GM18951 (cell line): ENCODE measurements at regions not wholly inside any gene's neighbourhood (a gene's known extent, or its start where the extent isn't known, plus 50 kb on each side); places are given as distances from the start of the nearest gene placed in this dataset.

Experiments used
- POLR2A ChIP-seq: IDR thresholded peaks from 4 replicates; pipeline ENCODE4 v1.6.1; 2011; ENCODE audit warnings: mild to moderate bottlenecking; ENCODE audit not compliant: insufficient read length, insufficient read depth; ENCODE audit errors: extremely low read depth
- in situ Hi-C: fragments of 300-500 bp; cut with MboI; formaldehyde crosslinking; loops from one replicate; pipeline ENCODE4 v1.12.0; 2022; ENCODE audit warnings: low sequenced_read_pairs, mixed read lengths, inconsistent platforms; ENCODE audit not compliant: unreplicated experiment

DNA sequence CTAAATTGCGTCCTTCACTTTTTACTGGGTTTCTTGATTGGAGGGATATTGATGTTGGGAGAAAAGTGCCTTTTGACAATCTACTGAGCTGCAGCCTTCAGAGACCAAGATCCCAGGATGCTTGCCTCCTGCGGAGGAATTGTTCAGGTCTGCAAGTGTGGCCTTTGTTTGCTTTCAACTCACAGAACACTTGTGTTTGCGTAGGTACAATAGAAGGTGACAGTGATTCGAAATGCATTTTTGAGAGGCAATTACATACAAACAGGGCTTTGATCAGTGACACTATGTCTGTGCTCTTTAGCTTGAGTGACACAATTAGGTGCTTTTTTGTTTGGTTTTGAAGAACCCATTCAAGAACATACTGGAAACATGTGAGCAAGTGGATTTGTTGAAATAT is 600.6 kb downstream of the QKI start:
- in situ Hi-C loops, result no loop called here
- no peak for TF ChIP-seq POLR2A

DNA sequence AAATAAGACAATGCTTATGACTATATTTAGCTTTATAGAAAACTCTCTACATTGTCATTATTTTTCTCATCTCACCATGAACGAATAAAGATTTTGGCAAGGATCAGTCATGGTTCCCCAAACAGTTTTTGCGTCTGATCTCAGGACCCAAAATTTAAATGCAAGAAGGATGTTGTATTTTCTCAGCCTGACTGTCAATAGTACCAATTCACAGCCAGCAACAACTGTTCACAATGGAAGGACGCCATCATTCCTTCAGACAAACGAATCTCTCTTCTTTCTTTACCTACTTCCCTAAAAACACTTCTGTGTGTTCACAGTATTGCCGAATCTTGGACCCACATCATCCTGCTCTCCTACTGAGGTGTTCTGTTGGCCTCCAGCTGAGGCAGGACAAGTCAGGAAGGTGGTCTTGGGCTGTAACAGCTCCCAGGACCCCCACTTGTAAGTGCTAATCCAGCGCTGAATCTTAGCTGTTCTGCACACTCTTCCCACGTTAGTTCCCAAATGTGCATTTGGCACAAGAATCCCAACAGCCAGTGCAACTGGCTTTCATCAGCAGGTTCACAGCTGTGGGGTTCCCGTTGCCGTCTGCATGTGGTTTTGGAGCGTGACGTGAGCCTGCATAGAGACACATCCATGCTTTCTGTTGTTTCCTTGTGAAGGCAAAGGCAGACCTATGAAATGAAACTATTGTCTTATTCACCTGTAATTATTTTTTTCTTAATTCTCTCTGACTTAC is 600.0 kb downstream of the QKI start:
- in situ Hi-C loops, result no loop called here
- no peak for TF ChIP-seq POLR2A

DNA sequence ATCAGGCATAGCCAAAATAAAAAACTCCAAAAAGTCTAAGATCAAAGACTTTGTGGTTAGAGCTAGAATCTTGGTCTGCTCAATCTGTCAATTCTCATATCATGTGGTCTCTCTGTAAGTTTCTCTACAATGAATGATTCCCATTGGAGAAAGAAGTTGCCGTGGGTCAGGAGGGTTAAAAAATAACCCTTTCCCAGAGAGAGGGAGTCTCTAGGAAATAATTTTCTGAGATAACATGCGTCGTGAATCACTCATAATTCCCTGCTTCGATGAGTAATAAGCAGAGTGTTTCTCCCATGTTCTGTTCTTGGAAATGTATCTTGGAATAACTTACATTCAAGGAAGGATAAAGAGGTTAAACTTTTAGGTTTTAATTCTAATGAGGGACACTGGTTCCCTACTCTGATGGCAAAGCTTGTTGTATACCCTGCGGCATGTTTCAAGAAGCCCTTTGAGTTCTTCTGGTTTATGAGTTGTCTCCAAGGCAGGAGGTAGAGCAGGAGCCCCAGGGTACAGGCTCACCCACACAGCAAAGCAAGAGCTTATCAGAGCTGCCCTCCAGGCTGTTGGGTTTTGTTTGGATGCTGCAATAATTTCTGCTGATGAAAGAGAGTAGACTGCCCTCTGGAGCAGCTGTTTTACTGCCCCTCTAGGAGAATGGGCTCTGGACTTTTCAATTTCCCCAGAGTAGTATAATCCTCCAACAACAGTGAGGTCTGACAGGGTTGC is 599.1 kb downstream of the QKI start:
- no peak for TF ChIP-seq POLR2A
- in situ Hi-C loops, result no loop called here

DNA sequence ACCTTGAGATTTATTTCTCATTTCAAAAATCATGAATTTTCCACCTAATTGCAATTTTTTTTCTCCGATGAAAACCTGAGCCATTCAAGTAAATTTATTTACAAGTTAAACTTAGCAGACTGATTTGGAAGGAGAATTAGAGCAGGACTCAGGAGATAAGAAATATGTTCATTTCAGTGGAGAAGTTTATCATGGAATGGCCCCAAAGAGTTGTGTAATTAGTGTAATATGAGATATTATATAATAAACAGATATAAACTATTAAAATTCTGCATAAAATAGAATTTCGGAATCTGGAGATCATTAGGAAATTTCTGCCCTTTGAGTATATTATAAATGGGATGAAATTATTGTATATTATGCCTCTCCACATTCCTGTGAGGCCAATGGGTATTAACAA is 596.8 kb downstream of the QKI start:
- in situ Hi-C loops, result no loop called here
- TF ChIP-seq POLR2A, result no peak

DNA sequence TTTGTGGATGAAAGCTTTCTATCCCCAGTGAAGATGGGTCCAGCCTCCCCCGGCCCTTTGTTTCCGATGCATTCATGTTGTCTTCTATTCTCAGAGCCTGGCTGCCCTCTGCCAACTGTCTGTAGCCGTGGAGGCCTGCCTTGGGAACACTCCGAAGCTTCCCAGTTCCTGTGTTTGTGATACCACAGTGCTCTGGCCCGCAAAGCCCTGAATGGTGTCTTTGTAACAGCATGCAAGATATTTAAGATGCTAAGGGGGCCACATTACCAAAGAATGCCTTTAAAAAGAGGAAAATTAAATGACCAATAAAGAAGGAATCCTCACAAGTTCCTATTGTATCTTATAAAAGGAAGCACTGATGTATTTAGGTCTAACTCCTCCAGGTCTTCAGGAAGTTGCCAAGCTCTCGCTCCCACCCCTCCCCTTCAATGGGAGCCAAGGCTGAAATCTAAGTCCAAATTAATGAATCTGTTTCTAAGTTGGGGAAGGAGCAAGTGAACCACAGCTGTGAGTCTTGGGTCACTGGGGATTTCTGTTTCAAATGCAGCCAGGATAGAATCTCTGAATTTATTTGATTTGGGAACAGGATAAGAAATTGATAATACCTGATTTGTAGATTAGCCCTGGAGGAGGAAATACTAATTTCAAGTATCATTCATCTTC is 596.1 kb downstream of the QKI start:
- no peak for TF ChIP-seq POLR2A
- in situ Hi-C loops, result no loop called here

DNA sequence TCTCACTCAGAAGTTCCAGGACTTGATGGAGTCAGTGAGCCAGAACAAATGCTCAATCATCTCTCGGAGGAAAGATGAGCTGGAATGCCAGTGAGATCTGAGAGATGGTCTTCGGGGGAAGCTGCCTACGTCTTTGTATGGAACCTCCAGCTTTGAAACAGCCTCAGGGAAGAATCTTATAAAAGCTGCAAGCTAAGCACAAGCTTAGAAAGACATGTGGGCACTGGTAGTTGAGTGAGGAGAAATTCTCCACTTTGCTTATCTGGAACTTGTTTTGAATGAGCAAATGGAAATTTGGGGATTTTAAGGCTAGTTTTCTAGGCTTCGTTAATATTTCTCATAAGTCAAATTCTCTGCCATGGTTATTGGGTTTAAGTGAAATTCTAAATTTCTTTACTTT is 594.4 kb downstream of the QKI start:
- in situ Hi-C loops, result no loop called here
- no peak for TF ChIP-seq POLR2A

DNA sequence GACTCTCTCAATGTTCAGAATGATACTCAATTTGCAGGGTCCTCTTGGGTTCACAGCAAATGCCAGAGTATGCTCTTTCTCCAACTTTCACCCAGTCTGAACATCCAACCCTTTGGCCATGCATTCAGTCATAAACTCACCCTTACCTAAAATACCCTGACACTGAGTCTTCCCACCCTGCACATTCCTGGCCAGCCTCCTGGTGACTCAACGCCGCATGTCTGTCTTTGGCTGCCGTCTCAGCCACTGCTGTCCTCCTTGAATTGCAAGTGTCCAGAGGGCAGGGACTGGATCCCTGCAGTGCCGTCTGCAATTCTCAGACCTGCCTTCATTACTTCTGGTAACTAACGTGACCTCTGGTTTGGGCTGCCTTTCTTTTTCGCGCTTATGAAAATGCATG is 593.4 kb downstream of the QKI start:
- no peak for TF ChIP-seq POLR2A
- in situ Hi-C loops, result no loop called here

DNA sequence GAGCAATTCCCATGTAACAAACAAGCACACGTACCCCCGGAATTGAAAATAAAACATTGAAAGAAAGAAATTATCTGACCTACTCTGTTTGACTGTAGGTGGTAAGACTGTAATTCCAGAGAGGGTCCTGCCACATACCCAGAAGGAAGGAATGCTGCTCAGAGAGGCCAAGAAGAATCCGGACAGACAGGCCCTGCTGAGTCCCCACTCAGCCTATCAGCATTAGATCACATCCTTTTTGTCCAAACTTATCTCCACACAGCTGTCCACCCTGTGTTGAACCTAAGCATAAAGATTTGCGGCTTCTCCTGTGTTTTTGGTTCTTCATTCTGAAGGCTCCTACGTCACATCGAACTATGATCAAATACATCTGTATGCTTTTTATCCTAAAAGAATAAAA is 591.9 kb downstream of the QKI start:
- no peak for TF ChIP-seq POLR2A
- in situ Hi-C loops, result no loop called here

DNA sequence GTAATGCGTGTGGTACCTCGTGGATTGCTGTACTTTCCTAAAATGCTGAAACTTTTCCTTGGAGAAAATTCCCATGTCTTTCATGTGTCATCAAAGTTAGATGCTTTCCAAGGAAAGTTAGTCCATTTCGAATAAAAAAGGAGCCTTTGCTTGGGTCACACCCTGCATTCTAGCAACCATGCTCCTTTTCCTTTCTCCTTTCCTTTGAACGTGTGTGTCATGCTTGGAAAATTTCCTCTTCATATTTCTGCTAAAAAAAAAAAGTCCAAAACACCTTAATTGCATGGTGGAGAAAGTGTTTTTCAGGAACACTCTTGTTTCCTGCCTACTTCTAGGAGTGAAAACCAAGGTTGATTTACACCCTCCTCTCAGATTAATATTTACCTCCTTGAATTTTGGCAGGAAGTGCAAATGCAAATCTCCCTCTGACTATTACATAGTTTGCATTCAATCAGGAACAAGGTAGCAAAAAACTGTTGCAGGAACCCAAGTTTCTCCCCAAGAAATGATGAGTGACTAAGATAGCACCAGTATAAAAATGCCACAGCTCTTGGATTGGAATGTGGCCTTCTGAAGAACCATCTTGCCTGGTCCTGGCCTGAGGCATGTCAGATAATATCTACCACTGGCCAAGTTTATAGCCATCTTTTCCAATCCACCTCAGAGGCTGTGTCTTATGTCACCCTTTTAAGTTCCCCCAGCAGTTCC is 590.6 kb downstream of the QKI start:
- no peak for TF ChIP-seq POLR2A
- in situ Hi-C loops, result no loop called here

DNA sequence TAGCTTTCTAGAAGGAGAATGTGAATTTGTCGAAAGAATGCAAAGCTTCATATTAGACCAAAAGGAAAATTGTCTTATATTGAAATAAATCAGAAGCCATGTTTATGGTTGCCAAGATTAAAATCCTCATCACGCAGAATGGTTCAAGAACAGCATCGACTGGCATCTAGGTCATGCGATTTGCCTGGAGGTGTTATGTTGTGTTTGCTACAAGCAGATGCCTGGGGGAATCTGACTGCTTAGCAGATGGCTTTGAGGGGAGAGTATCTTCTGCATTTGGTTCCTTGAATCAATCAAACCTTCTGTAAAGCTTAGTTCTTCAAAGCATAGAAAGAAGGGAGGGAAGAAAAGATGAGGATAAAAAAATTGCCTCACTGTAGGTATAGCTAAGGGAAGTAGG is 585.8 kb downstream of the QKI start:
- in situ Hi-C loops, result no loop called here

DNA sequence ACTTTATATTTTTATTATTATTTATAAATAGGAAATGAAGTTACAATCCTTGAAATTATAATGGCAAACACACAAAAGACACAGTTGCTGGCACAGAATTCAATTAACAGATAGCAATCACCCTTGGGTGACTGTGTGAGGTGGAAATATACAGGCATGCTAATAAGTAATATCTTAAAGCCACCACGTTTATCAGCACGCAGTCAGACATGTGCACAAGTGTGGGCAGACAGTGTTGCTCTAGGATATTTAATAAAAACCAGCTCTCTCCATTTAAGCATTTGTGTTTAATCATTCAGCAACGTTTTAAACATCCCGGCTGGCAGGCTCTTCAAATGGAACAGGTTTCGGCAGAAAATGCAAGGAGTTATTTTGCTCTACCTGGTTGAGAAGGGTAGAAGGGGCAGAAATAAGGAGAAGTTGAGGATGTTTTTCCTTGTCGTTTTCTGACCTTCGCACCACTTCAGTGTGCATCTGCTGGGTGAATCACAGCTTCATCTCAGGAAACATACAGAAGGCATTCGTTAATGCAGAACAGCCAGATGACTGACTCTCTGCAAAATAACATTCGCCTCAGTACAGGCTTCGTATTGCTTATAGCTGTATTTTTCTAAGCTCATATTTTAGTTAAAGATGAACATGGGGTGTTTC is 585.1 kb downstream of the QKI start:
- TF ChIP-seq POLR2A, result no peak
- in situ Hi-C loops, result no loop called here

More for the DNA sequence above, 585.8 kb downstream of the QKI start:
- no peak for TF ChIP-seq POLR2A

DNA sequence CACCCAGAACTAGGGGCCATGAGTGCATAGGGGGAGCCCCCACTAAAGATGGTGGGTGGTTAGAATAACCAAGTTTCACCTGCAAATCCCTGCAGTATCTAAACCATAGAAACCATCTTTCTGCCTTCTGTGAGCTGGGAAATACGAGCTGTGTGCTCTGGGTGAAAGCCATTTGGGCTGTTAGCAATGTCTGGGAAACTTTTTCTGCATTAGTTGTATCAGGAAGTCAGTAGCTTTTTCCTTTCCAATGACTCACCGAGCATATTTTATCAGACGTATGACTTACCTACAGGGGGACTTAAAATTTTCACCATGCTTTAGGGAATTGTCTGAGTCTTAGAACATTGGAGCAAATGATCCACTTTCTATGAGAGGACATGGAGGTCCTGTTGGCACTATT is 584.0 kb downstream of the QKI start:
- in situ Hi-C loops, result no loop called here
- no peak for TF ChIP-seq POLR2A

DNA sequence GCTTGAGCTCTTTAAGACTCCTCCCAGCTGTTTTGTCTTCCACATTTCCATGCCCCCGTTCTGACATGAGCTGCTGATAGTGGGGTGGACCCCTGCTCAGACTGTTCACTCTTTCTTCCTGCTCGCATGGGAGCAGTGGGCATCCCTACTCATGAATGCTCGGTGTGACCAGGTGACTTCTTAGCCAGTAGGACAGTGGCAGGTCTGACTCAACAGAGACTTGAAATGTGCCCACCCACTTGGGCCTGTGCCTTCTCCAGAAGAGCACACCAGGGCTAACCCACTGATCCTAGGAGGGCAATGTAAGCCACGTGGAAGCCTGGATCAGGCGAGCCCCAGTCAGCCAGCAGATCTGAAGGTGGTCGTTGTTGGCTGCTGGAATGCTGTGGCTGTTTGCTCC is 582.0 kb downstream of the QKI start:
- in situ Hi-C loops, result no loop called here
- TF ChIP-seq POLR2A, result no peak
